ENCODE measurements at regions not wholly inside any gene's neighbourhood (a gene's known extent, or its start where the extent isn't known, plus 50 kb on each side); places are given as distances from the start of the nearest gene placed in this dataset.

- TF ChIP-seq CTCF (IDR thresholded peaks at IDR 0.05) (no peak), POLR2A (IDR thresholded peaks at IDR 0.05) (no peak), POLR2AphosphoS5 (IDR thresholded peaks at IDR 0.05) (no peak)
These were observed 135.3 kb downstream of the DIPK2A start for GRCh38 chr3:144106970-144107369.
